ENCODE measurements at regions not wholly inside any gene's neighbourhood (a gene's known extent, or its start where the extent isn't known, plus 50 kb on each side); places are given as distances from the start of the nearest gene placed in this dataset.

DNA sequence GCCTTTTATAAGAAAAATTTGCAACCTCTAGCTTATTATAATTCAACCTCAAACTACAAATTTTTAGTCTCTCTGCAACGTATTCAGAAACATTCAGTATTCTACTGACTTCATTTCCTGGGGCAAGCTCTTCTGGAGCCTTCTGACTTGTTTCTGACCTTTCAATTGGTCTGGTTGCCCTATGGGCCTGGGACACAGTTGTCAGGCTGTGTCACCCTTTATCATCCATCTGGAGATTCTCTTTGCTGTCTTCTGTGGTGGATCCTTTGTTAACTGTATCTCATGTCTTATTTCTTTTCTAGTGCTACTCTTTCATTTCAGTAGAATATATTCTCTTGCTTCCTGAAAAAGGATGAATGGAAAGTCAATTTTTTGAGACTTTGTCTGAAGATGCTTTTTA is 55.1 kb upstream of the PGRMC2 start:
- H3K4me1 Mint-ChIP-seq: peaks cover 4% of the 10 kb centered on the region
- H3K27ac Mint-ChIP-seq: no peak overlapping the region
- DNase-seq (ENCODE audit: low spot score in 2 of 2, unreplicated experiment in 2 of 2): no peak
- H3K9me3 Mint-ChIP-seq: peaks cover 6% of the 10 kb centered on the region
- H3K27me3 Mint-ChIP-seq (ENCODE audit: low read depth): no peaks in the 10 kb centered on the region
- peaks cover 8% of the 10 kb centered on the region for H3K36me3 Mint-ChIP-seq
- H3K4me3 Mint-ChIP-seq: no peak overlapping the region
- TF ChIP-seq, protein P1, sequence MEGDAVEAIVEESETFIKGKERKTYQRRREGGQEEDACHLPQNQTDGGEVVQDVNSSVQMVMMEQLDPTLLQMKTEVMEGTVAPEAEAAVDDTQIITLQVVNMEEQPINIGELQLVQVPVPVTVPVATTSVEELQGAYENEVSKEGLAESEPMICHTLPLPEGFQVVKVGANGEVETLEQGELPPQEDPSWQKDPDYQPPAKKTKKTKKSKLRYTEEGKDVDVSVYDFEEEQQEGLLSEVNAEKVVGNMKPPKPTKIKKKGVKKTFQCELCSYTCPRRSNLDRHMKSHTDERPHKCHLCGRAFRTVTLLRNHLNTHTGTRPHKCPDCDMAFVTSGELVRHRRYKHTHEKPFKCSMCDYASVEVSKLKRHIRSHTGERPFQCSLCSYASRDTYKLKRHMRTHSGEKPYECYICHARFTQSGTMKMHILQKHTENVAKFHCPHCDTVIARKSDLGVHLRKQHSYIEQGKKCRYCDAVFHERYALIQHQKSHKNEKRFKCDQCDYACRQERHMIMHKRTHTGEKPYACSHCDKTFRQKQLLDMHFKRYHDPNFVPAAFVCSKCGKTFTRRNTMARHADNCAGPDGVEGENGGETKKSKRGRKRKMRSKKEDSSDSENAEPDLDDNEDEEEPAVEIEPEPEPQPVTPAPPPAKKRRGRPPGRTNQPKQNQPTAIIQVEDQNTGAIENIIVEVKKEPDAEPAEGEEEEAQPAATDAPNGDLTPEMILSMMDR (IDR thresholded peaks at IDR 0.05; ENCODE audit: unreplicated experiment): no peak

DNA sequence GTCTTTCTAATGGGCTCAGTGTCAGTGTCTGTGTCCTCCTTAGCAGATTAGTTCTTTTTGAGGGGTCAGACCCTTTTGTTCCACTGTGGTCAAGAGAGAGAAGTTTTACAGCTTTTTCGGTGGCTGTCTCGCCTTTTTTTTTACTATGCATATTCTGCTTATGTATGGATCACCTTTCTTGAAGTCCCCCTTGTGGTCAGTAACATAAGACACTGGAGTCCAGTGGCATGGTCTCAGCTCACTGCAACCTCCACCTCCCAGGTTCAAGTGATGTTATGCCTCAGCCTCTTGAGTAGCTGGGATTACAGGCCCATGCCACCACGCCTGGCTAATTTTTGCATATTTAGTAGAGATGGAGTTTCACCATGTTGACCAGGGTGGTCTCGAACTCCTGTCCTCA is 54.0 kb upstream of the PGRMC2 start:
- H3K27ac Mint-ChIP-seq: no peak overlapping the region
- H3K27me3 Mint-ChIP-seq (ENCODE audit: low read depth): no peaks in the 10 kb centered on the region
- no peaks in the 10 kb centered on the region for H3K4me1 Mint-ChIP-seq
- TF ChIP-seq, protein P1 (IDR thresholded peaks at IDR 0.05; ENCODE audit: unreplicated experiment): no peak
- H3K4me3 Mint-ChIP-seq: no peak overlapping the region
- no peak for DNase-seq (ENCODE audit: low spot score in 2 of 2, unreplicated experiment in 2 of 2)
- peaks cover 6% of the 10 kb centered on the region for H3K9me3 Mint-ChIP-seq
- peaks cover 8% of the 10 kb centered on the region for H3K36me3 Mint-ChIP-seq

DNA sequence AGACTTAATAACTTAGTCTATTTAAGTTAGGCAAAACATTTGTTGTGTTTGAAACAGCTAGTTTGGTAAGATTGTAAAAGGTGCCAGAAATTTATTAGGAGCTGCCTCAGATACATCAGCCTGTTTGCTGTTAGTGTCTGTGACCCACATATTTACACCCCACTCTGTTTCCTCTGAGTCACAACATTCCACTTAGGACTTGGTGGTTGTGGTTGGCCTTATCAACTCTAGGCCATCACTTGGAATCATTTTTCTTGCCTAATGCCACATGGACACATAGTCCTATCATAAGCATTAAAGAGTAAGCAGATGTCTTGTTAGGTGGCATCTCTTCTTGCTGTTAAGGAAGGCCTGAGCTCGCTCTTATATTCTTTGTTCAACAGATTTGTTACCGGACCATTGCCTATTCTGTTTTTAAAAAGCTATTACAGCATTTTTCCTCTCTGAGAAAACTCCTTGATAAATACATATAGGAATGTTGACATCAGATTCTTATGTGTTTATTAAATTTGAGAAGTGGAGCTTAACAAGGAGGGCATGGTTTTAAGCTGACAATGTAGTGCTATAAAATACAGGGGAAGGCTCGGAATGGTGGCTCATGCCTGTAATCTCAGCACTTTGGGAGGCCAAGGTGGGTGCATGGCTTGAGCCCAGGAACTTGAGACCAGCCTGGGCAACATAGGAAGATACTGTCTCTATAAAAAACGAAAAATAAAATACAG is 51.2 kb upstream of the PGRMC2 start:
- H3K4me1 Mint-ChIP-seq: peaks cover 4% of the 10 kb centered on the region
- H3K36me3 Mint-ChIP-seq: no peaks in the 10 kb centered on the region
- TF ChIP-seq, protein P1 (IDR thresholded peaks at IDR 0.05; ENCODE audit: unreplicated experiment): no peak
- DNase-seq (ENCODE audit: low spot score in 2 of 2, unreplicated experiment in 2 of 2): no peak
- H3K4me3 Mint-ChIP-seq: no peak overlapping the region
- H3K9me3 Mint-ChIP-seq: no peaks in the 10 kb centered on the region
- no peaks in the 10 kb centered on the region for H3K27me3 Mint-ChIP-seq (ENCODE audit: low read depth)
- no peak overlapping the region for H3K27ac Mint-ChIP-seq

DNA sequence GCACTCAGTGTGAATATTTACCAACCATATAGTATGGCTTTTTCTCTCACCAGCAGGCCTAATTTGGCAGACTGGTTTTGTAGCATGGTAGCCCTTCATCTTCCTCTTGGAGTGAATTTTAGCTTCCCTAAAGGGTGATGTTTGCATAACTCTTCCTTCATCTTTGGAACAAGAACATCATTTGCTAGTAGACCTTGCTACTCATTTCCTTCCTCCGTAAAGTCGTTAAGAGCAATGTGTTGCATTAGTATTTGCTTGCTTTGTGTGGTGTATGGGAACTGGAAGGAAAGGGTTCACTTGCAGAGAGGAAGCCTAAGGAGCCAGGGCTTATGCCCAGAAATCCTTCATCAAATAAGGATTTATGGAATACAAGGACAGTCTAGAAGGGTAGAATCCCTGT is 50.2 kb upstream of the PGRMC2 start:
- Mint-ChIP-seq H3K9me3 (no peaks in the 10 kb centered on the region), H3K4me1 (peaks cover 4% of the 10 kb centered on the region), H3K36me3 (no peaks in the 10 kb centered on the region), H3K27ac (no peak overlapping the region), H3K27me3 (ENCODE audit: low read depth) (no peaks in the 10 kb centered on the region), H3K4me3 (no peak overlapping the region)
- TF ChIP-seq, protein P1 (IDR thresholded peaks at IDR 0.05; ENCODE audit: unreplicated experiment): no peak
- DNase-seq (ENCODE audit: low spot score in 2 of 2, unreplicated experiment in 2 of 2): no peak

All from mesothelial cell of epicardium (in vitro differentiated cells).